Activated naive CD4-positive, alpha-beta T cell treated with anti-CD3 and anti-CD28 coated beads, Interleukin-2, amount 50 U/mL, for 16 hours (primary cell): ENCODE measurements at regions not wholly inside any gene's neighbourhood (a gene's known extent, or its start where the extent isn't known, plus 50 kb on each side); places are given as distances from the start of the nearest gene placed in this dataset.

Experiments
- DNase-seq: peaks from one replicate; pipeline ENCODE4 v3.0.0-alpha.2; 2020

DNA sequence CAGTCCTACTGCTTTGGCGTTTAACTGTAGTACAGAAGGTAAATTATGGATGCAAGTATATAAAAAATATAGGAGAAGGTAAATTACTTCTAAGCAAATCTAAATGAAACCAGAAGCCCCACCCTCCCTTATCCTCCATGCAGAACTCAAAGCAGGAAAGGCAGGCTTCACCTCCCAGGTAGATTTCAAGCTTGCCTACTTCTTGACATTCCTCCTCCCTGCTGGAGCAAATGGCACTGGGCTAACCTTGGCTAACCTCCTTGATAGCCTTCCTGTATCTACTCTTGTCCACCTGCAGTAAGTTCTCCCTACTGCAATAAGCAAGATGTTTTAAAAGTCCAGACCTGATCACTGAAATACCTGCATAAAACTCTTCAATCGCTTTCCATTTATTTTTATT is 396.0 kb downstream of the IRS2 start:
- DNase-seq = no peak

DNA sequence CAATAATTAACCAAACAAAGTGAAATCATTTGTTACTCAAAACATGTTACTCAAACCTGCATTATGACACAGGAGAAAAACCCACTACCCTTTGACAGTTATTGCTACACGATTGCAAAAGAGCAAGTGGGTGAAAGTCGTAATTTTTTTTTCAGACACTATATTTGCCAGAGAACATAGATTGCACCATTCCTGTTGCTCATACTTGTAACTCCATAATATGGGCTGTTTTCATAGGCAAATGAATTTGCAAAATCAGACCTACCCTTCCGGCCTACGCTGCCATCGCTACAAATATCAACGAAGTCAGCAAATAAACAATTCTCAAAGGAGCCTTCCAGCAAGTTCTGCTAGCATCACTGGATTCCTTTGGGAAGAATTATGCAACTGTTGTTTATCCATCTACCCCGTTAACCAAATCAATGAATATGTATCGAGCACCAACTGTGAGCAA is 396.5 kb downstream of the IRS2 start:
- no peak for DNase-seq

DNA sequence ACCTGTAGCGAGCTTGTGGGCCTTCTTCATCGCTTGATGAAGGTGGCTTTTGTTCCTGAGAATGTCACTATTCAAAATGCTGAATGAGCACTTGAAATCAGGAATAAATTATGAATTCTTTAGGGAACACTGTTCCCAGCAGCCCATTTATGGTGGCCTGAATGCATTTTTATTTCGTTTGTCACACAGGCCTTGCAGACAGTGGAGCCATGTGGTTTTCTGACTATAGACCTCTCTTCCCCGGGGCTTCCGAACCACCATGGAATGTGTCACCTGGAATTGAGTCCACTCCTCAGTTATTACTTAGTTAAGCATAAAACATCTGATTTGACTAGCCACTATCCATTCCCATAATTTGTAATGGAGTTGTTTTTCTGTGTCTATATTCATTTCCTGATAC is 396.9 kb downstream of the IRS2 start:
- DNase-seq = no peak

DNA sequence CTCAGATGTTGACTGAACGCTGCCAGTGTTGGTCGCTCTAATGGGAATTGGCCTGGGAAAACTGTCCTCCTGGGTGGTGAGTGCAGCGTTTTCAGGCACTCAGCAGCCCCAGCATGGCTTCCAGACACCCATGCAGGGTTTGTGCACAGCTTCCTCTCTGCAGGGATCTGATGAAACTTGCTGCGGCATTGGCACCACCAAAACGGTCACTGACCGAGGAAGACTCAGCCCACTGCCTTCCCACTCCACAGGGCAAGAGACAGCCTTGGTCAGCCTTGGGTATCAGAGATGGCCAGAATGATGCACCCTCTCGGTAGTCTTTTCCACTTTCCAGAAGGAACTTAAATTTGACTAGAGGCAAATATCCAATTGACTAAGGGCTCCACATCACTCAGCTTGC is 398.9 kb downstream of the IRS2 start:
- no peak for DNase-seq

DNA sequence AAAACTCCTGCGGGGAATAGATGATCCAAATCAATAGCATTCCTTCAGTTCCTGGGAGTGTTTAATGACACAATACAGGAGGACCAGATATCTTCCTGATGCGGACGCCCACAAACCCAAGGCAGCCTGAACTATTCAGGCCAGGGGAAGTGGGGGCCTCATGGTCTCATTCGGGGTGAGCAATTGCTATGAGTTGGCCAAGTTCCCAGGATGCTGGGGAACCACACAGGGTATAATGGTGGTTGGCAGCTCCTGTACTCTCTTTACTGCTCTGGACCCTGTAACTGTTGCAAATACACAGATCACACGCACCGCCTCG is 401.2 kb downstream of the IRS2 start:
- no peak for DNase-seq

DNA sequence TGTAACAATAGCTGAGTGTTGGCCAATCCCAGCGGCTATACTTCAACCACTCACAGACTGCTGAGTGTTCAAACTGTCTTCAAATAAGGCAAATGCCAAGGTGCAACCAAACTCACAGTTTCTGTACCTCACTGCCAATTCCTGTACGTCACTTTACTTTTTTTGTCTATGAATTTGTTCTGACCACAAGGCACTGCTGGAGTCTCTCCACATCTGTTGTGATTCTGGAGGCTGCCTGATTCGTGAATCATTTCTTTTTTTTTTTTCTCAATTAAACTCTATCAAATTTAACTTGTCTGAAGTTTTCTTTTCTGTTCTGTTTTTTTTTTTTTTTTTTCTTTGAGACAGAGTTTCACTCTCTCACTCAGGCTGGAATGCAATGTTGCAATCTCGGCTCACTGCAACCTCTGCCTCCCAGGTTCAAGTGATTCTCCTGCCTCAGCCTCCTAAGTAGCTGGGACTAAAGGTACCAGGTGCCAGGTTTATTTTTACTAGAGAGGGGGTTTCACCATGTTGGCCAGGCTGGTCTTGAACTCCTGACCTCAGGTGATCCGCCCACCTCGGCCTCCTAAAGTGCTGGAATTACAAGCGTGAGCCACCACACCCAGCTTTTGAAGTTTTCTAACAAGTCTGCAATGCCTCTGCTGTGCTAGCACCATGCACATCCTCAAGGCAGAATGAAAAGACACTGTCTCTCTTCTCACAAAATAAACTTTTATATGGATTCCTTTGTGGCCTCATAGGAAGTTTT is 401.7 kb downstream of the IRS2 start:
- no peak for DNase-seq

DNA sequence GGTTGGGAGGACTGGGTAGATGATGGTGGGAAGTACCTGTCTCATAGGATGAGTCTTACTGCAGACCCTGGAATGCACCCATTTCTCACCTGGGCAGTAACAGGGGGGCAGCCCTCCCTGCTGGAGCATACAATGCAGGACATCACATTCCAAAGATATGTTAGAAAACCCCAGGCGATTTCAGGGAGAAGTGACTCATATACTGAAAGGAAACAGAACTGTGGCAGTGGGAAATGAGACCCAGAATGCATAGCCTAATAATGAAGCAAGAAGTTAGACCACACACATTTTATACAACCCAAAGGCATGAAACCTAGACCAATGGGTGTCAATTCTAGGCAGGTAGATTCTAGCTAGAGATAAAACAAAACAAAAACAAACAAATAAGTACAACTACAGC is 402.7 kb downstream of the IRS2 start:
- no peak for DNase-seq

DNA sequence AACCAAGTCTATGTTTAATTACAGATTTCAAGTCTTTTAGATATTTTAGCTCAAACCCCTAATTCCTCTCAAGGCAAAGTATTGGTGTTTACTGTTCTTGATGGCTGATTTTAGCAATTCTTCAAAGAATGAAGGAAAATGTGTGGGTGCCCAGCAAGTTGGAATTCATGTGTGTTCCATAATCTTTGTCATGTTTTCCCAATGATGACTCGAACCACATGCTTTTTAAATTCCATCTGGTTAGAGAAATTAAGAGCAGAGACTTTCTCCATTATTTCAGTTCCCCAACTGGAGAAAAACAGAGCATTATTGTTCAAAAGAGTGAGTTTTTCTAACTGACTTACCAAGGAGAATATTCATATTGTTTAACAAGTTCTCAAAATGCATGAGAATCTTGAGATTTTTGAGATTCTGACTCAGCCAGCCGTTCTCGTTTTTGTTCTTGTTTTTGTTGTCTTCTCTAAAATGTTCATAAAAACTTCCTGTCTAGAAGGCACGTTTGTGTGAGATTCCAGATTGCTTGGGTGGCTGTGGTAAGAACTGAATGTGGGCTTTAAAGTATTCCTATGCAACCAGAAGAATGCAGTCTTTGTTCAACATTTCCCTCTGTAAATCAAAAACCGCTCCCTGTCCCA is 404.7 kb downstream of the IRS2 start:
- DNase-seq = no peak

DNA sequence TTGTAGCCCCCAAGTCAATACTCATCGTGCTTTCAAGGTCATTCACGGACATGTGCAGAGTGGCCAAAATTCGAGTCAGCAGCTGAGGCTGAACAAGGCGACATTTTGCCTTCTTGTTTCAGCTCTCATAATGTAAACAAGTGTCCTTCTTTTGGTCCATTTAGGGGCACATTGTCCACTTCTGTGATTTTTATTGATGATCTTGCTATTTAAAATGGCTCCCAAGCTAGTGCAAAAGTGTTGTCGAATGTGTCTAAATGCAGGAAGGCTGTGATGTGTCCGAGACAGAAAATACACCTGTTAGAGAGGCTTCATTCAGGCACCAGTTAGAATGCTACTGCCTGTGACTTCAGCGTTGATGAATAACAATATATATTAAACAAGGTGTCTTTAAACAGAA is 405.9 kb downstream of the IRS2 start:
- DNase-seq = no peak

DNA sequence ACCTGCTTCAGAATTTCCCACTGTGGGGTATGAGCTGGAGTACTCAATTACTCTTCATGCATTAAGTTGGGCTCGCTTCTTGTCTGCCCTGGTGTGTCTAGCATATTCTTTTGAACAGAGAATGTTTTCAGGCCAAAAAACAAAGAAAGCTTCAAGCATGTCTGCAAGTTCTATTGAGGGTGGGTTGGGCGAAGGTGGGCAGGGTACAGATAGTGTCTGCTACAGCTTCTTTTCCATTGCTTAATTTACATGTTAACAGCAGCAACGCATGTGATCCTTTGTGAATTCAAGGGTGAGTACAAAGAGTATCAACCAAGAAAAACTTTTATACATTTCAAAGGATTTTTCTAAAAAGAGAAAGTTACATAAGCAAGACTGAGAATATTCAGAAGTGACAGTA is 406.5 kb downstream of the IRS2 start:
- DNase-seq = no peak

DNA sequence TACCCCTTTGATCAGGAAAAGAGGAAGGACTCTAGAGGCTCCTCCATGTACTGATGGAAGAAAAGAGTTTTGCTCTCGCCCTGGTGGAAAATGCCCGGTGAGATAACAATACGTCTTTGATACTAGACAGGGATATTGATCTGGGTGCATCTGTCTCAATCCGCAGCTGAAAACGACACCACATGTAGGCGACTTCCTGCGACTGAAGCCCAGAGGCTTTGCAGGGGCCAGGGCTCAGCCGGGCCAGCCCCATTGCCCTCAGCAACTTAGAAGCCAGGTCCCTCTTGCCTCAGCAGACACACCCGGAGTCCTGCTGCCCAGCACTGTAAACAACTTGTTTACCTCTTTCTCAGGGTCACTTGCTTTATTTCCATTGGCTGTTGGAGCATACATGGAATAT is 409.4 kb downstream of the IRS2 start:
- no peak for DNase-seq

DNA sequence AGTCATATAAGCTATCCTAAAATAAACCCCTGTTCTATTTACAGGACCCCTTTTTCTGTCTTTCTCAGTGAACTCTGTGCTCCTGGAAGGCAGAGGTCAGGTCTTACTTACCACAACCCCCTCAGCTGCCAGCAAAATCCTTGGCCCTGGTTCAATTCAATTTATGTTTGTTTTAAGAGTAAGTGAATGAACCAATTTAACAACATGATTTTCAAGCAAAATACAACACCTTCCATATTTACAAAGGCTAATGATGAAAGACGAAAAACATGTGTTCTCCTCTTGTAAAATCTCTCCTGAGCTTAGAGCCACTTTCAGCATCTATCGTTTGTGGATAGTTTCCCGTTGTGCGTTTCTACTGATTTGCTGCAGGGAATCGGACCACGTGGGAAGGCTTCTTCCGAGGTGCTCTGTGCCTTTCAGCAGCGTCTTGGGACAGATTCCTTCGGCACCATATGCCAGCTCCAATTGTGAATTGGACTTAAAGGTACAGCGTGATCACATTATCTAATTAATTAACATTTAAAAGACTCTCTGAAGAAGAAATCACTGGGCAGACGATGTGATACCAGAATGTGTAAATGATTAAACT is 411.7 kb downstream of the IRS2 start:
- DNase-seq = no peak

DNA sequence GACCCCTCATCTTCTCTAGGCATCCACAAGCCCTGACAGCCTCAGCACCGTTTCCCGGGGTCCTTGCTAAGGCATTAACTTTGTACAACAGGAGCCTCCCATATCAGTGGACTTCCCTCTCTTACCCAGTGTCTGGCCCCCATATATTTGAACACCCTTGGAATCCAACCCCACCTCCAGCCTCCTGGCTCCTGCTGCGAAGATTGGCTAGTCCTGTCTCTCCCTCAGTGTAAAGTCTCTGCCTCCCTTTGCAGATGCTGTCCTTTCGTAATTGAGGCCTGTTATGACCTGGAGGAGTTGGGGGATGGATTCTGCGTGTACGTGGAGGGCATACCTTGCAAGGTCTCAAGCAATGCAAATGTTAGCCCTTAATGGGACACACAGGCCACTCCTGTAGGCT is 413.7 kb downstream of the IRS2 start:
- DNase-seq = no peak

DNA sequence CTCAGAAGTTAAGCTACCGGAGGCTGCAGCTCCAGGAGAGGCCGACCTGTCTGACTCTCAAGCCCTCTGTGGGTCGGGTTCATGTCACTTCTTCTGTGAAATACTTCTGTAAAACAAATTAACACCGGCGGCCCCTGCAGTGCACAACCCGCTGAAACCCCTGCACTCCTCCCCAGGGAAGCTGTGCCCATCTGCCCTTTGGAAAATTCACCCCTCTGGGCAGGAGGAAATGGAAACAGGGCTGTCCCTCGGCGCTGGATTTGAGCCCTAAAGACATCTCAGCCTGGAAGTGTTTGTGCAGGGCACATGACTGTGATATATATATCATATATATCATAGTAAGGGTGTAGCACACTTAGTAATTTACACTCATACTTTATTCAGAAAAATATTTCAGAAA is 415.3 kb downstream of the IRS2 start:
- no peak for DNase-seq

DNA sequence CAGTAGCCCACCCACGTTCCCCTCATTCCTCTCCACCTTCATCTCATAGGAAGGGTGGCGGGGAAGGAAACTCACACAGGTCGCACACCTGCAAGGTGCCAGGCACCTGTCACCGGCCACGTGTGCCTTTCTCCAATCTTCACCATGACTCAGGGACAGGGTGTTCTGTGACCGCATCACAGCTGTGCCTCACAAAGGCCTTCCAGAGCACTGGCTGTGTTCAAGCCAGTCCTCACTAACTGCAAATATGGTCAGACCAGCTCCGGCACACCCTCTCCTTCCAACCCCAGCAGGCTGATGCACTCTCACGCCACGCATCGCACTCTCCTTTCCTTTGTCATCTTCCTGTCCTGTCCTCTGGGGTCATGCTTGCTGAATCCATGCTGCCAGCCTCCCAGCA is 415.9 kb downstream of the IRS2 start:
- no peak for DNase-seq

DNA sequence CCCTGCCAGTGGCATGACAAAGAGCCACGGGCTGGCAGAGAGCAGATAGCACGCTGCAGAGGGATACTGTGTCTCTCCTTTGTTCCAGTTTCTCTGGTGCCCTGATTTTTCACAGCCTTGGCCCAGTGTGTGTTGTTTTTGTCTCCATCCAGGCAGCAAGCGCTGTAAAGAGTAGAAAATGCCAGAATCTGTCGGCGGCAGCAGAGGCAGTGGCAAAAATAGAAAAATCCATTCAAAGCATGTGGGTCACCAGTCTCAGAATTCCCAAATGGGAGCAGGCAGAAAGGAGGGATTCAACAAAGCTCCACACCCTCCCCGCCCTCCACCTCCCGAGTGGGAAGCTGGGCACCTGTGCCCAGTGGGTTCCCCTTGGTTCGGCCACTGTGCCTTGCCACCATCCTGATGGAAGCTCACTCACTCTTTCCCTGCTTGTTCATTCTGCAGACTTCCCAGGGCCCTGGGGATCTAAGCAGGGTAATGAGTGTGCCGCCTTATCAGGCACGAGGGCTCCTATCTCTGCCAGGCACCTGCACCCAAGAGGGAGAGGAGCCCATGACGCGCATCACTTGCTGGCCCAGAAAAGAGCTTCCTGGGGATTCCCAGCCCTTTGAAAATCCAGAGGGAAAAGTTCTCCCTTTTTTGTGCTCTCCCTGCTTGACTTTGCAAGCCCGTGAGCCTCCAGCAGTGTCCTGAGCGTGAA is 416.9 kb downstream of the IRS2 start:
- DNase-seq = no peak

DNA sequence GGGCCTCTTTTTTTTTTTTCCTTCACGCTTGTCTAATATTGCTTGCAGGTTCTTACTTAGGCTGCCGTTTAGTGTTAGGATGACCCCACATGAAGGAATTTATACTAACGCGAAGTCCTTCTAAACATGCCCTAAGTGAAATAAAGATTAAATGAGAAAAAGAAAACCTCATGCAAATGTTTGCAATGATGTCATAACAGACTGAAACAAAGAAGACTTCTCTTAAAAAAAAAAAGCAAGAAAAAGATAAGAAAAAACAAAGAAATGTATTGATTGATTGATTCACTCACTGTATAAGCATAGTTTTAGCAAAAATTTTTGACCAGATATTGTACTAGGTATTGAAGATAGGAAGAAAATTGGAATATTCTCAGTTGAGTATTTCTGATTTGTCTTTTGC is 418.2 kb downstream of the IRS2 start:
- no peak for DNase-seq

DNA sequence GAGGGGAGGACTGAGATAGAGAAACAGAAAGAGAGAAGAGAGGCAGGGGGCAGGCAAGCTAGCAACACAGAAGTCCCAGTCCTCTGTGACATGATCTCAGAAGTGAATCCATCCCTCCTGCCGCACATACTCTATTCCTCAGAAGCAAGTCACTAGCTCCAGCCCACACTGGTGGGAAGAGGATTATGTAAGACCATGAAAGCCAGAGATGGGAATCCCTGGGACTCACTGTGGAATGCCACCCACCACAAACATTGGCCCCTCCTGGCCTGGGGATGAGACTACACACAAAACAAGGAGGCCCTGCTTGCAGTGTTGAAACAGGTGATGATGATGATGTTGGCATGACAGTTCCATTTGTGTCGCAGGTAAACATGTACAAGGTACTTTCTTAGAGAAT is 419.9 kb downstream of the IRS2 start:
- no peak for DNase-seq

DNA sequence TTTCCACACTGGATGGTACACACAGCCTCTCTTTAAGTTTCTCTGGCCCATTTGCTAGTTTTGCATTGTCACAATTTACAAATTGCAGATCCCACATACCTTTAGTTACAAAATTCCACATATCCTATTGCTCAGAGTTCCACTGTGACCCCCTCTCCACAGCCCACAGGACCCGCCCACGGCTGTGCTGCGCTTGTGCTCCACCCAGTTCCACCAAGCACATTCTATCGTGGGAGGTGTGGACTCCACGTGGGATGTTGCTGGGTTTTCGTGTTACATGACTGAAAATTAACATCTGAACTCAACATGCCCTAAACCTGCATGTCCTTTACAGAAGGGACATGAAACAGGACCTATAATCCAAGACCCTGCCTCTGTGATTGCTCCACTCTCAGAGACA is 423.0 kb downstream of the IRS2 start:
- no peak for DNase-seq

DNA sequence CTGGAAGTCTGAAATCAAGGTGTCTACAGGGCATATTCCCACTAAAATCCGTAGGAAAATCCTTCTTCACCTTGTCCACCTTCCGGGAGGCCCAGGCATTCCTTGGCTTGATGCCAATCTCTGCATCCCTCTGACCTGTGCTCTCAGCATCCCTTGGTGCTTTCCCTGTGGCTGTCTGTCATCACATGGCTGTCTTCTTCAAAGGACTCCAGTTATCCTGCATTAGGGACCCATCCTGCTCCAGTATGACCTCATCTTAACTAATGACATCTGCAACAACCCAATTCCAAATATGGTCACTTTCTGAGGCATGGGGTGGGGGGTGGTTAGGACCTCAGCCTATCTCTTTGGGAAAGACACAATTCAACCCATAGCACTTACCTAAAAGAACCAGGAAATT is 423.8 kb downstream of the IRS2 start:
- DNase-seq = no peak

DNA sequence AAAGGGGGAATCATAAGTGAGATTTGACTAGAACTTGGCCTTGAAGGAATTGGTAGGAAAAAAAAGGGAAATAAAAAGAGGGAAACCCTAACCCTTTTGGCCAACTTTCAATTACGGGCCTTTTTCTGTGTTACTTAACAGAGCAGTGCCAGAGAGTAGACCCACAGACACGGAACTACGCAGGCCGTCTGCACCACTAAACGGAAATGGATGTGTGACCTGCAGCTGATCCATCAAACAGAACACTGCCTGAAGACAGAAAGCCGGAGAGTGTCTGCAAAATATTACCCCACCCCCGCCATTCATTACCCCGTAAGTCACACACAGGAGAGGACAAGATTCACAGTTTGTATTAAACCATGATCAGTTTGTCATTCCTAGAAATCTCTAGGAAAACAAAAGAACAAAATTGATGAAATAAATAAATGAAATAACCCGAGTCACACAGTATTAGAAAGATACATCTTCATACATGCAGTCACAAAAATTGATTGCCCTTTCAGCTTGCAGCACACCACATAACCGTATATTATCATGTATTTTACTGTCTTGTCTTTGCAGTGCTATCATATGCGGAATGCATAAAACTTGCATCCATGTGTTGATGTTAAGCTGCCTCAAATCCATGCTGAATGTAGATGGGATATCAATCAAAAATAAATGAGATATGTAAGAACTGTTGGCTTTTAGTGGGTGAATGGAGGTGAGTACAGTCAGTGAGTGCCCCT is 424.7 kb downstream of the IRS2 start:
- DNase-seq = no peak

DNA sequence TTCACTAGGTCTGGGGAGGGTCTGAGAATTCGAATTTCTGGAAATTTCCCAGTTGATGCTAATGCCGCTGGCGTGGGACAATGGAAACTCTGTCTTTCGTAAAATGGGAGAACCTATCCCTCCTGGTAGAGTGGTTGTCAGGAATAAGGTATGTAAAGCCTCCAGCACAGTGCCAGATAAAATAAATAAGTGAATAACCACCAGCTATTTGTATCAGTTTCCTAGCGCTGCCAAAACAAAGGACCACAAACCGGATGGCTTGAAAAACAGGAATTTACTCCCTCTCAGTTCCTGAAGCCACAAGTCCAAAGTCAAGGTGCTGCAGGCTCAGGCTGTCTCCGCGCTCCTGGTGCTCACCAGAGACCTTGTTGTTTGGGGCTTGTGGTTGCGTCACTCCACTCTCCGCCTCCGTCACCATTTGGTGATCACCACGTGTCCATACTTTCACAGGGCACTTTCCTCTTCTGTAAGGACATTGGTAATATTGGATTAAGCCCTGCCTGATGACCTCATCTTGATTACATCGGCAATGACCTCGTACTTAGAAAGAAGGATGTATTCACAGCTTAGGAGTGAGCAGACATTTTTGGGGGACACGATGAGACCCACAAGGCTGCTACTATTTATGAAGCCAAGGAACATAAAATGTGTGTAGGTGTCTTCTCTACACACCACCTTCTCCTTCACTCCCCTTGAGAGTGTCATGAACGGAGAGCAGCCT is 428.5 kb downstream of the IRS2 start:
- no peak for DNase-seq
